ENCODE measurements at regions not wholly inside any gene's neighbourhood (a gene's known extent, or its start where the extent isn't known, plus 50 kb on each side); places are given as distances from the start of the nearest gene placed in this dataset.

- Histone ChIP-seq H3K4me1 (ENCODE audit: control insufficient read depth in 3 of 3, insufficient read depth in 2 of 3, low read depth in 1 of 3, low read length in 2 of 3) (no peaks in the 10 kb centered on the region), H3K9me3 (ENCODE audit: control insufficient read depth in 2 of 2, insufficient read depth in 1 of 2, low read depth in 1 of 2, low read length in 1 of 2) (no peaks in the 10 kb centered on the region), H3K27me3 (ENCODE audit: control insufficient read depth in 3 of 3, insufficient read depth in 3 of 3, low read length in 3 of 3) (no peaks in the 10 kb centered on the region), H3K27ac (ENCODE audit: low read depth in 1 of 3, low read length in 2 of 3) (no peak overlapping the region), H3K4me3 (ENCODE audit: low read depth in 1 of 3, low read length in 3 of 3) (no peak overlapping the region), H3K36me3 (ENCODE audit: control insufficient read depth in 3 of 3, insufficient read depth in 2 of 3, low read depth in 1 of 3, low read length in 3 of 3) (no peaks in the 10 kb centered on the region)
- DNase-seq (no peak), FAIRE-seq (no peak)
- WGBS, 3 donors: 74 to 87% (median 81%) methylated on average over 6 of the region's 6 CpGs
Observed at GRCh38 chr15:47929138-47929803, 191.5 kb upstream of the SLC24A5 start.

GRCh38 chr15:47932261-47932660 is 188.5 kb upstream of the SLC24A5 start:
- H3K27me3 ChIP-seq (ENCODE audit: control insufficient read depth in 3 of 3, insufficient read depth in 3 of 3, low read length in 3 of 3): no peaks in the 10 kb centered on the region
- FAIRE-seq: no peak
- no peaks in the 10 kb centered on the region for H3K36me3 ChIP-seq (ENCODE audit: control insufficient read depth in 3 of 3, insufficient read depth in 2 of 3, low read depth in 1 of 3, low read length in 3 of 3)
- no peaks in the 10 kb centered on the region for H3K9me3 ChIP-seq (ENCODE audit: control insufficient read depth in 2 of 2, insufficient read depth in 1 of 2, low read depth in 1 of 2, low read length in 1 of 2)
- no peak overlapping the region for H3K4me3 ChIP-seq (ENCODE audit: low read depth in 1 of 3, low read length in 3 of 3)
- no peaks in the 10 kb centered on the region for H3K4me1 ChIP-seq (ENCODE audit: control insufficient read depth in 3 of 3, insufficient read depth in 2 of 3, low read depth in 1 of 3, low read length in 2 of 3)
- DNase-seq: no peak
- 77 to 96% (median 90%) methylated on average over 3 of the region's 3 CpGs for whole genome bisulfite sequencing, 3 donors
- H3K27ac ChIP-seq (ENCODE audit: low read depth in 1 of 3, low read length in 2 of 3): no peak overlapping the region

GRCh38 chr15:47932951-47933641 is 187.7 kb upstream of the SLC24A5 start:
- H3K4me1 ChIP-seq (ENCODE audit: control insufficient read depth in 3 of 3, insufficient read depth in 2 of 3, low read depth in 1 of 3, low read length in 2 of 3): no peaks in the 10 kb centered on the region
- FAIRE-seq: no peak
- 69 to 77% (median 70%) methylated on average over 6 of the region's 6 CpGs for WGBS, 3 donors

GRCh38 chr15:47933865-47934264 is 186.9 kb upstream of the SLC24A5 start:
- no peaks in the 10 kb centered on the region for H3K27me3 ChIP-seq (ENCODE audit: control insufficient read depth in 3 of 3, insufficient read depth in 3 of 3, low read length in 3 of 3)
- H3K4me1 ChIP-seq (ENCODE audit: control insufficient read depth in 3 of 3, insufficient read depth in 2 of 3, low read depth in 1 of 3, low read length in 2 of 3): no peaks in the 10 kb centered on the region
- H3K27ac ChIP-seq (ENCODE audit: low read depth in 1 of 3, low read length in 2 of 3): no peak overlapping the region
- H3K4me3 ChIP-seq (ENCODE audit: low read depth in 1 of 3, low read length in 3 of 3): no peak overlapping the region
- FAIRE-seq: no peak
- no peaks in the 10 kb centered on the region for H3K36me3 ChIP-seq (ENCODE audit: control insufficient read depth in 3 of 3, insufficient read depth in 2 of 3, low read depth in 1 of 3, low read length in 3 of 3)
- 78 to 91% (median 88%) methylated on average over 3 of the region's 3 CpGs for WGBS, 3 donors
- DNase-seq: no peak
- H3K9me3 ChIP-seq (ENCODE audit: control insufficient read depth in 2 of 2, insufficient read depth in 1 of 2, low read depth in 1 of 2, low read length in 1 of 2): no peaks in the 10 kb centered on the region

More at GRCh38 chr15:47932951-47933641, 187.7 kb upstream of the SLC24A5 start:
- Histone ChIP-seq H3K27ac (ENCODE audit: low read depth in 1 of 3, low read length in 2 of 3) (no peak overlapping the region), H3K27me3 (ENCODE audit: control insufficient read depth in 3 of 3, insufficient read depth in 3 of 3, low read length in 3 of 3) (no peaks in the 10 kb centered on the region), H3K36me3 (ENCODE audit: control insufficient read depth in 3 of 3, insufficient read depth in 2 of 3, low read depth in 1 of 3, low read length in 3 of 3) (no peaks in the 10 kb centered on the region), H3K9me3 (ENCODE audit: control insufficient read depth in 2 of 2, insufficient read depth in 1 of 2, low read depth in 1 of 2, low read length in 1 of 2) (no peaks in the 10 kb centered on the region), H3K4me3 (ENCODE audit: low read depth in 1 of 3, low read length in 3 of 3) (no peak overlapping the region)
- DNase-seq: no peak

GRCh38 chr15:47934342-47934741 is 186.4 kb upstream of the SLC24A5 start:
- no peaks in the 10 kb centered on the region for H3K9me3 ChIP-seq (ENCODE audit: control insufficient read depth in 2 of 2, insufficient read depth in 1 of 2, low read depth in 1 of 2, low read length in 1 of 2)
- no peaks in the 10 kb centered on the region for H3K4me1 ChIP-seq (ENCODE audit: control insufficient read depth in 3 of 3, insufficient read depth in 2 of 3, low read depth in 1 of 3, low read length in 2 of 3)
- no peaks in the 10 kb centered on the region for H3K36me3 ChIP-seq (ENCODE audit: control insufficient read depth in 3 of 3, insufficient read depth in 2 of 3, low read depth in 1 of 3, low read length in 3 of 3)
- FAIRE-seq (no peak), DNase-seq (no peak)
- H3K27ac ChIP-seq (ENCODE audit: low read depth in 1 of 3, low read length in 2 of 3): no peak overlapping the region
- no peaks in the 10 kb centered on the region for H3K27me3 ChIP-seq (ENCODE audit: control insufficient read depth in 3 of 3, insufficient read depth in 3 of 3, low read length in 3 of 3)
- H3K4me3 ChIP-seq (ENCODE audit: low read depth in 1 of 3, low read length in 3 of 3): no peak overlapping the region

- Histone ChIP-seq H3K27ac (ENCODE audit: low read depth in 1 of 3, low read length in 2 of 3) (no peak overlapping the region), H3K4me1 (ENCODE audit: control insufficient read depth in 3 of 3, insufficient read depth in 2 of 3, low read depth in 1 of 3, low read length in 2 of 3) (no peaks in the 10 kb centered on the region), H3K27me3 (ENCODE audit: control insufficient read depth in 3 of 3, insufficient read depth in 3 of 3, low read length in 3 of 3) (no peaks in the 10 kb centered on the region), H3K36me3 (ENCODE audit: control insufficient read depth in 3 of 3, insufficient read depth in 2 of 3, low read depth in 1 of 3, low read length in 3 of 3) (no peaks in the 10 kb centered on the region), H3K9me3 (ENCODE audit: control insufficient read depth in 2 of 2, insufficient read depth in 1 of 2, low read depth in 1 of 2, low read length in 1 of 2) (no peaks in the 10 kb centered on the region), H3K4me3 (ENCODE audit: low read depth in 1 of 3, low read length in 3 of 3) (no peak overlapping the region)
- DNase-seq (no peak), FAIRE-seq (no peak)
Observed at GRCh38 chr15:47937834-47938233, 183.0 kb upstream of the SLC24A5 start.

GRCh38 chr15:47944637-47945288 is 176.0 kb upstream of the SLC24A5 start:
- Histone ChIP-seq H3K4me1 (ENCODE audit: control insufficient read depth in 3 of 3, insufficient read depth in 2 of 3, low read depth in 1 of 3, low read length in 2 of 3) (no peaks in the 10 kb centered on the region), H3K9me3 (ENCODE audit: control insufficient read depth in 2 of 2, insufficient read depth in 1 of 2, low read depth in 1 of 2, low read length in 1 of 2) (no peaks in the 10 kb centered on the region), H3K27ac (ENCODE audit: low read depth in 1 of 3, low read length in 2 of 3) (no peak overlapping the region), H3K36me3 (ENCODE audit: control insufficient read depth in 3 of 3, insufficient read depth in 2 of 3, low read depth in 1 of 3, low read length in 3 of 3) (no peaks in the 10 kb centered on the region), H3K4me3 (ENCODE audit: low read depth in 1 of 3, low read length in 3 of 3) (no peak overlapping the region), H3K27me3 (ENCODE audit: control insufficient read depth in 3 of 3, insufficient read depth in 3 of 3, low read length in 3 of 3) (no peaks in the 10 kb centered on the region)
- FAIRE-seq (no peak), DNase-seq (no peak)
- WGBS, 3 donors: 81 to 85% (median 85%) methylated on average over 5 of the region's 5 CpGs

- DNase-seq: no peak
- WGBS, 3 donors: 71 to 85% (median 82%) methylated on average over 6 of the region's 6 CpGs
- no peaks in the 10 kb centered on the region for H3K27me3 ChIP-seq (ENCODE audit: control insufficient read depth in 3 of 3, insufficient read depth in 3 of 3, low read length in 3 of 3)
- no peaks in the 10 kb centered on the region for H3K4me1 ChIP-seq (ENCODE audit: control insufficient read depth in 3 of 3, insufficient read depth in 2 of 3, low read depth in 1 of 3, low read length in 2 of 3)
- no peak overlapping the region for H3K4me3 ChIP-seq (ENCODE audit: low read depth in 1 of 3, low read length in 3 of 3)
- H3K9me3 ChIP-seq (ENCODE audit: control insufficient read depth in 2 of 2, insufficient read depth in 1 of 2, low read depth in 1 of 2, low read length in 1 of 2): no peaks in the 10 kb centered on the region
- no peak overlapping the region for H3K27ac ChIP-seq (ENCODE audit: low read depth in 1 of 3, low read length in 2 of 3)
- H3K36me3 ChIP-seq (ENCODE audit: control insufficient read depth in 3 of 3, insufficient read depth in 2 of 3, low read depth in 1 of 3, low read length in 3 of 3): no peaks in the 10 kb centered on the region
- FAIRE-seq: no peak
Observed at GRCh38 chr15:47945872-47946650, 174.7 kb upstream of the SLC24A5 start.

Measured in small intestine (tissue), 7 donors.